Body of pancreas (tissue), 4 donors: ENCODE measurements at regions not wholly inside any gene's neighbourhood (a gene's known extent, or its start where the extent isn't known, plus 50 kb on each side); places are given as distances from the start of the nearest gene placed in this dataset.
"Not testable (repeated sequence)": the region's sequence is repeated elsewhere in the genome, so short reads cannot be mapped to it uniquely, and the experiment has no call there.

Source experiments
- ATAC-seq: fragments of 150-250 bp; one replicate; pipeline ENCODE4 v1.9.1; 2016
- DNase-seq, 4 donors: peaks; one replicate each; pipeline ENCODE4 v3.0.0-alpha.2; 2019
- H3K27ac ChIP-seq, 4 donors: fragments of 200-600 bp; sonication (generic); 1 replicate in 3 of 4; 2 replicates in 1 of 4; pipeline versions ENCODE4 v1.5.1 to v1.6.1; 2016 to 2019; ENCODE audit warnings: mild to moderate bottlenecking in 1 of 4, mixed read lengths in 1 of 4, moderate library complexity in 1 of 4
- H3K27me3 ChIP-seq, 2 donors: fragments of 200-600 bp; sonication (generic); one replicate each; pipeline ENCODE4 v1.6.0; 2016; ENCODE audit warnings: mild to moderate bottlenecking in 1 of 2
- H3K36me3 ChIP-seq, 2 donors: fragments of 200-600 bp; sonication (generic); replicated peaks in 1 of 2; 2 replicates each; pipeline ENCODE4 v1.5.1; 2016; ENCODE audit warnings: low read depth in 2 of 2; ENCODE audit not compliant: insufficient read depth in 1 of 2
- H3K4me1 ChIP-seq: fragments of 200-600 bp; sonication (generic); one replicate; pipeline ENCODE4 v1.6.0; 2016
- H3K4me3 ChIP-seq, 2 donors: fragments of 200-600 bp; sonication (generic); 1 replicate in 1 of 2; 2 replicates in 1 of 2; pipeline ENCODE4 v1.5.1; 2016 to 2019
- H3K9me3 ChIP-seq, 3 donors: fragments of 200-600 bp; sonication (generic); 1 replicate in 2 of 3; 2 replicates in 1 of 3; pipeline ENCODE4 v1.5.1; 2016
- POLR2A ChIP-seq, 3 donors: fragments of 450-650 bp; IDR thresholded peaks; one replicate each; pipeline ENCODE4 v1.6.1; 2016; ENCODE audit warnings: antibody characterized with exemption in 3 of 3, mild to moderate bottlenecking in 2 of 3
- WGBS, 2 donors: methylation state at CpG; one replicate each; pipeline ENCODE4 v1.1.5; 2017; 5-methylcytosine and 5-hydroxymethylcytosine counted together
- intact Hi-C: fragments of 100-400 bp; cut with DNase I; formaldehyde crosslinking; loops from one replicate; pipeline ENCODE4 v1.15.1; 2023
- TF ChIP-seq, protein P1 (sequence below), 7 experiments: fragments of 450-650 bp in 4 of 7; fragments of 200-600 bp in 3 of 7; sonication (generic) in 3 of 7; IDR thresholded peaks; one replicate each; pipeline ENCODE4 v1.5.1; 2016 to 2019; ENCODE audit warnings: antibody characterized with exemption in 7 of 7

DNA sequence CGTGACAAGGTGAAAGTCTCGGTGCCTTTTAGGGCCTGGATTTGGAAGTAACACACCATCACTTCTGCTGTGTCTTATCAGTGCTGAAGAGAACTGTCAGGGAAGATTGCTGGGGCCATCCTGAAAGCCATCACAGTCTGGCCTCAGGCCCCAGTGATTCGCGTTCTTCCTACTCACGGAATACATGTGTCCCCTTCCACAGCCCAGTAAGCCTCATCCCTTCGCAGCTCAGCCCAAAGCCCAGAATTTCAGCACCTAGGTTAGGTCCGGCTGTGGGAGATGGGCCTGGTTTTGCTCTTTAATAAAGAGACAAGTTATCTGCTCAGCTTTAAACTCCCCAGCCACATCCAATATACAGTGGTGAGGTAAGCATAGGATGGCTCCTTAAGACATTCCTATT is 113.0 kb upstream of the SPACA7 start:
- ATAC-seq (no peak), DNase-seq (no peak)
- no peak overlapping the region for H3K4me3 ChIP-seq
- H3K36me3 ChIP-seq: no peaks in the 10 kb centered on the region
- H3K4me1 ChIP-seq: no peaks in the 10 kb centered on the region
- 66 to 78% methylated on average over 5 to 7 of the region's 7 CpGs for WGBS, 2 donors
- H3K9me3 ChIP-seq: no peaks in the 10 kb centered on the region
- no peaks in the 10 kb centered on the region for H3K27me3 ChIP-seq
- TF ChIP-seq, protein P1, sequence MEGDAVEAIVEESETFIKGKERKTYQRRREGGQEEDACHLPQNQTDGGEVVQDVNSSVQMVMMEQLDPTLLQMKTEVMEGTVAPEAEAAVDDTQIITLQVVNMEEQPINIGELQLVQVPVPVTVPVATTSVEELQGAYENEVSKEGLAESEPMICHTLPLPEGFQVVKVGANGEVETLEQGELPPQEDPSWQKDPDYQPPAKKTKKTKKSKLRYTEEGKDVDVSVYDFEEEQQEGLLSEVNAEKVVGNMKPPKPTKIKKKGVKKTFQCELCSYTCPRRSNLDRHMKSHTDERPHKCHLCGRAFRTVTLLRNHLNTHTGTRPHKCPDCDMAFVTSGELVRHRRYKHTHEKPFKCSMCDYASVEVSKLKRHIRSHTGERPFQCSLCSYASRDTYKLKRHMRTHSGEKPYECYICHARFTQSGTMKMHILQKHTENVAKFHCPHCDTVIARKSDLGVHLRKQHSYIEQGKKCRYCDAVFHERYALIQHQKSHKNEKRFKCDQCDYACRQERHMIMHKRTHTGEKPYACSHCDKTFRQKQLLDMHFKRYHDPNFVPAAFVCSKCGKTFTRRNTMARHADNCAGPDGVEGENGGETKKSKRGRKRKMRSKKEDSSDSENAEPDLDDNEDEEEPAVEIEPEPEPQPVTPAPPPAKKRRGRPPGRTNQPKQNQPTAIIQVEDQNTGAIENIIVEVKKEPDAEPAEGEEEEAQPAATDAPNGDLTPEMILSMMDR (IDR thresholded peaks at IDR 0.05): no peak
- TF ChIP-seq POLR2A (IDR thresholded peaks at IDR 0.05): no peak
- intact Hi-C loops: no loop called here
- H3K27ac ChIP-seq: no peak overlapping the region

DNA sequence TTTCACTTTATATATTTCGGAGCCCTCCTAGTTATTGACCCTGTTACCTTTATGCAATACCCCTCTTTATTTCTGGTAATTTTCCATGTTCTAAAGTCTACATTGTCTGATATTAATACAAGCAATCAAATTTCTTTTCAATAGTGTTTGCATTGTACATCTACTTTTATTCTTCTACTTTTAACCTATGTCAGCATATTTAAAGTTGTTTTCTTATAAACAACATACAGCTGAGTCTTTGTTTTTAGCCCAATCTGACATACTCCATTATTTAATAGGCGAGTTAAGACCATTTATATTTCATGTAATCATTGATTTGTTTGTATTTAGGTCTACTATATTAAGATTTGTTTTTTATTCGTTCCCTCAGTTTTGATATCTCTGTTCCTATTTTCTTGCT is 108.5 kb upstream of the SPACA7 start:
- intact Hi-C loops: no loop called here
- no peaks in the 10 kb centered on the region for H3K27me3 ChIP-seq
- no peaks in the 10 kb centered on the region for H3K36me3 ChIP-seq
- H3K4me3 ChIP-seq: no peak overlapping the region
- DNase-seq: no peak
- no peaks in the 10 kb centered on the region for H3K4me1 ChIP-seq
- no peak for ATAC-seq
- 43 to 52% methylated on average over 3 of the region's 3 CpGs for WGBS, 2 donors
- no peak for TF ChIP-seq POLR2A (IDR thresholded peaks at IDR 0.05)
- TF ChIP-seq, protein P1 (IDR thresholded peaks at IDR 0.05): no peak
- H3K9me3 ChIP-seq: no peaks in the 10 kb centered on the region
- H3K27ac ChIP-seq: no peak overlapping the region

DNA sequence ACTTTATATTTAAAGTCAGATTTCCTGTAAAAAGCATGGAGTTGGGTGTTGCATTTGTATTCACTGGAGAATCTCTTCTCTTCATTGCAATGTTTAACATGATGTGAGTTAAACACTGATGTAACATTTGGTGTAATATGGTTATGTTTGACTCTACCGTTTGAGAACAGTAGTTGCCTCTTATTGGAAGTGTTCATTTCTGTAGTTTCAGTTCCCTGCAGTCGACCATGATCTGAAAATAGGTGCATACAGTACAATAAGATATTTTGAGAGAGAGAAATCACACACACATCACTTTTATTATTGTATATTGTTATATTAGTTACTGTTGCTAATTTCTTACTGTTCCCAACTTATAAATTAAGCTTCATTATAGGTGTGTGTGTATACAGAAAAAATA is 105.2 kb upstream of the SPACA7 start:
- Histone ChIP-seq H3K36me3 (no peaks in the 10 kb centered on the region), H3K27ac (no peak overlapping the region), H3K4me1 (no peaks in the 10 kb centered on the region), H3K4me3 (no peak overlapping the region), H3K27me3 (no peaks in the 10 kb centered on the region), H3K9me3 (no peaks in the 10 kb centered on the region)
- intact Hi-C loops: no loop called here
- DNase-seq (no peak), ATAC-seq (no peak)
- TF ChIP-seq POLR2A (IDR thresholded peaks at IDR 0.05): no peak
- TF ChIP-seq, protein P1 (IDR thresholded peaks at IDR 0.05): no peak
- WGBS, 2 donors: 20 to 36% methylated on average over 2 of the region's 2 CpGs

DNA sequence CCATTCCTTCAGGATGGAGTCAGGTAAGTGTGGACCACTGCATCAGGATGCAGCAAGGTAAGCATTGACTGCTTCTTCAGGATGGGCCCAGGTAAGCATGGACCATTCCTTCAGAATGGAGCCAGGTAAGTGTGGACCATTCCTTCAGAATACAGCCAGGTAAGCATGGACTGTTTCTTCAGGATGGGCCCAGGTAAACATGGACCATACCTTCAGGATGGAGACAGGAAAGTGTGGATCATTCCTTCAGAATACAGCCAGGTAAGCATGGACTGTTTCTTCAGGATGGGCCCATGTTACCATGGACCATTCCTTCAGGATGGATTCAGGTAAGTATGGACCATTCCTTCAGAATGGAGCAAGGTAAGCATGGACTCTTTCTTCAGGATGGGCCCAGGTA is 89.4 kb upstream of the SPACA7 start:
- H3K27ac ChIP-seq, H3K27me3 ChIP-seq, ATAC-seq, H3K4me3 ChIP-seq, H3K9me3 ChIP-seq, DNase-seq, intact Hi-C loops, H3K36me3 ChIP-seq, H3K4me1 ChIP-seq: not testable (repeated sequence)

DNA sequence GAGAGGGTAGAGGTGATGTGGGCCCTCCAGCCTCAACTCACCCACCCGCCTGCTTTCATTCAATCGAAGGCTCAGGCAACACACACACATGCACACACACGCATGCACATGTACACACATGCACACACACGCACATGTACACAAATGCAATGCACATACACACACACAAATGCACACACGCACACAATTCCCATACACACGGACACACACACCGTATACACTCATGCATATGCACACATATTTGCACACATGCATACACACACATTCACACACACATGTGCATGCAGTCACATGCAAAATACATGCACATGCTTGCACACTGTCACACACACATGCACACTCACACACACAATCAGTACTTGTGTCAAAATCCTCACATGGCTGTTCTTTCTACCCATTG is 55.9 kb upstream of the SPACA7 start:
- H3K4me1 ChIP-seq: no peaks in the 10 kb centered on the region
- TF ChIP-seq, protein P1 (IDR thresholded peaks at IDR 0.05): no peak
- TF ChIP-seq POLR2A (IDR thresholded peaks at IDR 0.05): no peak
- H3K27me3 ChIP-seq: no peaks in the 10 kb centered on the region
- no peaks in the 10 kb centered on the region for H3K36me3 ChIP-seq
- H3K9me3 ChIP-seq: no peaks in the 10 kb centered on the region
- ATAC-seq (no peak), DNase-seq (no peak)
- WGBS, 2 donors: 62 to 69% methylated on average over 7 of the region's 7 CpGs
- H3K4me3 ChIP-seq: no peak overlapping the region
- H3K27ac ChIP-seq: no peak overlapping the region
- intact Hi-C loops: no loop called here
